MM.1S (cell line): ENCODE measurements at regions not wholly inside any gene's neighbourhood (a gene's known extent, or its start where the extent isn't known, plus 50 kb on each side); places are given as distances from the start of the nearest gene placed in this dataset.

Experiments used
- CTCF ChIP-seq: fragments of 300-600 bp; sonication (generic); IDR thresholded peaks from 2 replicates; pipeline ENCODE4 v1.5.1; 2016; ENCODE audit warnings: antibody characterized with exemption, low read length, mixed read lengths
- EZH2 ChIP-seq: fragments of 300-600 bp; sonication (generic); optimal IDR thresholded peaks from 2 replicates; pipeline ENCODE3; 2017; ENCODE audit warnings: low read depth, mild to moderate bottlenecking, antibody characterized with exemption, low read length, mixed read lengths
- EZH2phosphoT487 ChIP-seq: fragments of 300-600 bp; sonication (generic); IDR thresholded peaks from 2 replicates; pipeline ENCODE4 v1.6.1; 2018; ENCODE audit warnings: antibody characterized with exemption, low read length

GRCh38 chr21:31550070-31550469 lies 109.4 kb upstream of the SOD1 start:
- TF ChIP-seq EZH2 (no peak), CTCF (no peak), EZH2phosphoT487 (no peak)
